ENCODE measurements at regions not wholly inside any gene's neighbourhood (a gene's known extent, or its start where the extent isn't known, plus 50 kb on each side); places are given as distances from the start of the nearest gene placed in this dataset.
A peak's percentile ranks its signal among the peaks of the same experiment; 100 is the strongest.

GRCh38 chr13:39196965-39197646 is 158.8 kb downstream of the NHLRC3 start:
- no peaks in the 10 kb centered on the region for H3K9me3 ChIP-seq (ENCODE audit: control insufficient read depth, insufficient read depth, low read depth, low read length)
- no peak overlapping the region for H3K4me2 ChIP-seq (ENCODE audit: extremely low read depth, insufficient read depth, low read length)
- H3K9ac ChIP-seq (ENCODE audit: insufficient read depth, low read length), result no peak overlapping the region
- no peak overlapping the region for H2AFZ ChIP-seq (ENCODE audit: low read length)
- H3K36me3 ChIP-seq (ENCODE audit: control insufficient read depth, insufficient read depth, low read length), result no peaks in the 10 kb centered on the region
- no peaks in the 10 kb centered on the region for H4K20me1 ChIP-seq (ENCODE audit: control insufficient read depth, extremely low read depth, insufficient read depth, low read length)
- H3K79me2 ChIP-seq (ENCODE audit: control insufficient read depth, insufficient read depth, low read length), result no peaks in the 10 kb centered on the region
- H3K4me3 ChIP-seq (replicated peaks in 1 of 4; ENCODE audit: control extremely low read depth in 1 of 4, insufficient read depth in 1 of 4, low read depth in 3 of 4, low read length in 4 of 4), result no peak overlapping the region
- no peak for TF ChIP-seq EZH2 (IDR thresholded peaks at IDR 0.05; ENCODE audit: low read length, missing control alignments)
- TF ChIP-seq CTCF (conservative IDR thresholded peaks at IDR 0.05 in 1 of 2, IDR thresholded peaks at IDR 0.05 in 1 of 2; ENCODE audit: low read depth in 1 of 2, low read length in 2 of 2), result no peak
- peak in 1 of 2 donors; percentile 1 for DNase-seq (ENCODE audit: low read depth in 2 of 2)
- H3K4me1 ChIP-seq (ENCODE audit: control insufficient read depth, extremely low read depth, insufficient read depth, low read length), result no peaks in the 10 kb centered on the region
- no peaks in the 10 kb centered on the region for H3K27me3 ChIP-seq (ENCODE audit: control insufficient read depth, insufficient read depth, low read length)
- no peak overlapping the region for H3K27ac ChIP-seq (ENCODE audit: insufficient read depth, low read length)

GRCh38 chr13:39197647-39198007 is 159.4 kb downstream of the NHLRC3 start:
- Histone ChIP-seq H3K9ac (ENCODE audit: insufficient read depth, low read length) (no peak overlapping the region), H3K27ac (ENCODE audit: insufficient read depth, low read length) (no peak overlapping the region), H3K4me3 (replicated peaks in 1 of 4; ENCODE audit: control extremely low read depth in 1 of 4, insufficient read depth in 1 of 4, low read depth in 3 of 4, low read length in 4 of 4) (no peak overlapping the region), H3K79me2 (ENCODE audit: control insufficient read depth, insufficient read depth, low read length) (no peaks in the 10 kb centered on the region), H3K4me1 (ENCODE audit: control insufficient read depth, extremely low read depth, insufficient read depth, low read length) (no peaks in the 10 kb centered on the region), H2AFZ (ENCODE audit: low read length) (no peak overlapping the region), H3K36me3 (ENCODE audit: control insufficient read depth, insufficient read depth, low read length) (no peaks in the 10 kb centered on the region), H3K9me3 (ENCODE audit: control insufficient read depth, insufficient read depth, low read depth, low read length) (no peaks in the 10 kb centered on the region), H3K4me2 (ENCODE audit: extremely low read depth, insufficient read depth, low read length) (no peak overlapping the region), H4K20me1 (ENCODE audit: control insufficient read depth, extremely low read depth, insufficient read depth, low read length) (no peaks in the 10 kb centered on the region), H3K27me3 (ENCODE audit: control insufficient read depth, insufficient read depth, low read length) (no peaks in the 10 kb centered on the region)
- TF ChIP-seq CTCF (conservative IDR thresholded peaks at IDR 0.05 in 1 of 2, IDR thresholded peaks at IDR 0.05 in 1 of 2; ENCODE audit: low read depth in 1 of 2, low read length in 2 of 2), result no peak
- no peak for TF ChIP-seq EZH2 (IDR thresholded peaks at IDR 0.05; ENCODE audit: low read length, missing control alignments)
- DNase-seq (ENCODE audit: low read depth in 2 of 2), result no peak

GRCh38 chr13:39200249-39200910 is 162.1 kb downstream of the NHLRC3 start:
- H3K4me2 ChIP-seq (ENCODE audit: extremely low read depth, insufficient read depth, low read length), result no peak overlapping the region

More at GRCh38 chr13:39200249-39200910, 162.1 kb downstream of the NHLRC3 start:
- no peaks in the 10 kb centered on the region for H4K20me1 ChIP-seq (ENCODE audit: control insufficient read depth, extremely low read depth, insufficient read depth, low read length)
- no peak overlapping the region for H3K9ac ChIP-seq (ENCODE audit: insufficient read depth, low read length)
- no peaks in the 10 kb centered on the region for H3K36me3 ChIP-seq (ENCODE audit: control insufficient read depth, insufficient read depth, low read length)
- TF ChIP-seq EZH2 (IDR thresholded peaks at IDR 0.05; ENCODE audit: low read length, missing control alignments), result no peak
- no peak for TF ChIP-seq CTCF (conservative IDR thresholded peaks at IDR 0.05 in 1 of 2, IDR thresholded peaks at IDR 0.05 in 1 of 2; ENCODE audit: low read depth in 1 of 2, low read length in 2 of 2)
- H3K27me3 ChIP-seq (ENCODE audit: control insufficient read depth, insufficient read depth, low read length), result no peaks in the 10 kb centered on the region
- H3K4me1 ChIP-seq (ENCODE audit: control insufficient read depth, extremely low read depth, insufficient read depth, low read length), result no peaks in the 10 kb centered on the region
- H3K9me3 ChIP-seq (ENCODE audit: control insufficient read depth, insufficient read depth, low read depth, low read length), result no peaks in the 10 kb centered on the region
- no peak for DNase-seq (ENCODE audit: low read depth in 2 of 2)
- no peak overlapping the region for H3K27ac ChIP-seq (ENCODE audit: insufficient read depth, low read length)
- H2AFZ ChIP-seq (ENCODE audit: low read length), result no peak overlapping the region
- no peaks in the 10 kb centered on the region for H3K79me2 ChIP-seq (ENCODE audit: control insufficient read depth, insufficient read depth, low read length)
- no peak overlapping the region for H3K4me3 ChIP-seq (replicated peaks in 1 of 4; ENCODE audit: control extremely low read depth in 1 of 4, insufficient read depth in 1 of 4, low read depth in 3 of 4, low read length in 4 of 4)
